ENCODE measurements at regions not wholly inside any gene's neighbourhood (a gene's known extent, or its start where the extent isn't known, plus 50 kb on each side); places are given as distances from the start of the nearest gene placed in this dataset.
"Not testable (repeated sequence)": the region's sequence is repeated elsewhere in the genome, so short reads cannot be mapped to it uniquely, and the experiment has no call there.

- no peak for DNase-seq
Observed at GRCh38 chrX:7372825-7373525, 225.0 kb upstream of the PUDP start.

GRCh38 chrX:7362111-7362510 lies 214.2 kb upstream of the PUDP start:
- DNase-seq, result no peak

- no peak for DNase-seq
Observed at GRCh38 chrX:7351926-7352325, 204.0 kb upstream of the PUDP start.

- no peak for DNase-seq
Observed at GRCh38 chrX:7347465-7347864, 199.5 kb upstream of the PUDP start.

- DNase-seq, result no peak
Observed at GRCh38 chrX:7346021-7346420, 198.1 kb upstream of the PUDP start.

- DNase-seq, result no peak
Observed at GRCh38 chrX:7343181-7343580, 195.2 kb upstream of the PUDP start.

- DNase-seq, result not testable (repeated sequence)
Observed at GRCh38 chrX:7335816-7336362, 187.9 kb upstream of the PUDP start.

GRCh38 chrX:7334253-7334935 lies 186.4 kb upstream of the PUDP start:
- DNase-seq, result no peak

- DNase-seq, result no peak
Observed at GRCh38 chrX:7330971-7331746, 183.2 kb upstream of the PUDP start.

- no peak for DNase-seq
Observed at GRCh38 chrX:7330556-7330955, 182.6 kb upstream of the PUDP start.

GRCh38 chrX:7318661-7319060 lies 170.7 kb upstream of the PUDP start:
- DNase-seq, result no peak

- no peak for DNase-seq
Observed at GRCh38 chrX:7318241-7318640, 170.3 kb upstream of the PUDP start.

- DNase-seq, result no peak
Observed at GRCh38 chrX:7316887-7317286, 168.9 kb upstream of the PUDP start.

GRCh38 chrX:7316280-7316679 lies 168.3 kb upstream of the PUDP start:
- no peak for DNase-seq

- DNase-seq, result no peak
Observed at GRCh38 chrX:7314425-7314824, 166.5 kb upstream of the PUDP start.

- no peak for DNase-seq
Observed at GRCh38 chrX:7307720-7308119, 159.8 kb upstream of the PUDP start.

- DNase-seq, result no peak
Observed at GRCh38 chrX:7294483-7294882, 146.5 kb upstream of the PUDP start.

GRCh38 chrX:7286168-7286837 lies 138.3 kb upstream of the PUDP start:
- DNase-seq, result no peak

- no peak for DNase-seq
Observed at GRCh38 chrX:7285765-7286164, 137.8 kb upstream of the PUDP start.

- DNase-seq, result no peak
Observed at GRCh38 chrX:7283741-7284140, 135.8 kb upstream of the PUDP start.

GRCh38 chrX:7280520-7280919 lies 132.6 kb upstream of the PUDP start:
- no peak for DNase-seq

- DNase-seq, result no peak
Observed at GRCh38 chrX:7272346-7272745, 124.4 kb upstream of the PUDP start.

- no peak for DNase-seq
Observed at GRCh38 chrX:7270933-7271332, 123.0 kb upstream of the PUDP start.

All from left hindlimb (tissue), 1 donor.